Suprapubic skin (tissue), 3 donors: ENCODE measurements at regions not wholly inside any gene's neighbourhood (a gene's known extent, or its start where the extent isn't known, plus 50 kb on each side); places are given as distances from the start of the nearest gene placed in this dataset.

ENCODE experiments used
- CTCF ChIP-seq, 2 donors: fragments of 200-600 bp in 1 of 2; fragments of 450-650 bp in 1 of 2; sonication (generic) in 1 of 2; IDR thresholded peaks; one replicate each; pipeline ENCODE4 v1.5.1; 2016 to 2019; ENCODE audit warnings: antibody characterized with exemption in 2 of 2, mild to moderate bottlenecking in 1 of 2, moderate library complexity in 1 of 2
- POLR2AphosphoS5 ChIP-seq, 3 donors: sonication (generic); formaldehyde crosslinking; IDR thresholded peaks; one replicate each; pipeline ENCODE4 v1.6.1; 2017; ENCODE audit warnings: antibody characterized with exemption in 3 of 3

DNA sequence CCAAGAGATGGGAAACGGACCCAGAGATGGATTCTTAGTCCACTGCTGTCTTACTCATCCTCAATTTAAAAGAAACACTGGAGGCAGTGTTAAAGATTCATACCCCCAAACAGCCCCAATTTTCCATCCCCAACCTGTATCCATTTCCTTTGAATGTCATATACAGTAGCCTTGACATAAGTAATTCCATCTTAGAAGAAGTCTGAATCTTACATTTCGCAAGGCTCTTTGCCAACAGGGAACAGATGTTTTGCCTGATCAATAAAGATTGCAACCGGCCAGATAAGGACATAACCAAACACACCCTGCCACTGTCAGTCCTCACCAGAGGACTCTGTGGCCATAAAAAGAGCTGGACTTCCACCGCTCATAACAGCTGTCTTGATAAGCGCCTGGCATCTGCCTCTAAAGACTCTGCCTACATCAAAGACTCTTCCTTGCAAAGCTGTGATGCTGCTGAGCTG, 59.0 kb upstream of the MED9 start:
- TF ChIP-seq CTCF (IDR thresholded peaks at IDR 0.05) (no peak), POLR2AphosphoS5 (IDR thresholded peaks at IDR 0.05) (no peak)
